B cell (primary cell): ENCODE measurements at regions not wholly inside any gene's neighbourhood (a gene's known extent, or its start where the extent isn't known, plus 50 kb on each side); places are given as distances from the start of the nearest gene placed in this dataset.
"Not testable (repeated sequence)": the region's sequence is repeated elsewhere in the genome, so short reads cannot be mapped to it uniquely, and the experiment has no call there.

Experiments
- ATAC-seq: fragments of 200-7000 bp; cut with Tn5 transposase; one replicate; pipeline ENCODE4 v1.10.0; 2021; ENCODE audit warnings: low read depth, mild to moderate bottlenecking, moderate number of reproducible peaks, moderate library complexity
- CTCF ChIA-PET: fragments of 350-600 bp; sonication (Branson Sonifier 250); formaldehyde crosslinking; loops from one replicate; lab custom pipeline; 2021; ENCODE audit warnings: antibody characterized with exemption, inconsistent platforms; lab: Charles Lee
- POLR2A ChIA-PET: fragments of 350-600 bp; sonication (Branson Sonifier 250); formaldehyde crosslinking; loops from one replicate; lab custom pipeline; 2021; ENCODE audit warnings: antibody characterized with exemption; lab: Charles Lee
- DNase-seq: peaks from one replicate; pipeline ENCODE4 v3.0.0; 2013
- H2AFZ ChIP-seq: 2 replicates; pipeline ENCODE4 v1.6.1; 2012; ENCODE audit warnings: mild to moderate bottlenecking, low read depth, low read length; ENCODE audit not compliant: insufficient read depth, poor library complexity, severe bottlenecking
- H3K27ac ChIP-seq, 2 donors: 1 replicate in 1 of 2; 2 replicates in 1 of 2; pipeline ENCODE4 v1.5.1; 2012 to 2013; ENCODE audit warnings: low read length in 2 of 2, mild to moderate bottlenecking in 2 of 2, moderate library complexity in 1 of 2
- H3K27me3 ChIP-seq, 4 experiments: fragments of 200-600 bp in 1 of 4; sonication (generic) in 1 of 4; replicated peaks in 1 of 4; 1 replicate in 2 of 4; 2 replicates in 2 of 4; pipeline versions ENCODE4 v1.6.1 to v1.7.0; 2013 to 2016; ENCODE audit warnings: low read length in 3 of 4, mild to moderate bottlenecking in 2 of 4, mixed read lengths in 1 of 4, moderate library complexity in 1 of 4; ENCODE audit not compliant: insufficient read depth in 4 of 4, control insufficient read depth in 3 of 4; ENCODE audit errors: control extremely low read depth in 1 of 4
- H3K36me3 ChIP-seq, 2 experiments: replicated peaks in 1 of 2; 1 replicate in 1 of 2; 2 replicates in 1 of 2; pipeline versions ENCODE4 v1.6.1 to v1.7.1; 2013; ENCODE audit warnings: low read length in 1 of 2; ENCODE audit not compliant: insufficient read depth in 2 of 2, control insufficient read depth in 1 of 2; ENCODE audit errors: control extremely low read depth in 1 of 2, extremely low read depth in 1 of 2
- H3K4me1 ChIP-seq, 2 donors: fragments of 200-600 bp in 1 of 2; sonication (generic) in 1 of 2; 1 replicate in 1 of 2; 2 replicates in 1 of 2; pipeline versions ENCODE4 v1.5.1 to v1.6.1; 2013 to 2017; ENCODE audit warnings: low read length in 2 of 2; ENCODE audit not compliant: control insufficient read depth in 2 of 2, insufficient read depth in 2 of 2
- H3K4me2 ChIP-seq: replicated peaks from 2 replicates; pipeline ENCODE3; 2012; ENCODE audit warnings: mild to moderate bottlenecking, low read depth, low read length; ENCODE audit not compliant: poor library complexity, severe bottlenecking
- H3K4me3 ChIP-seq, 5 experiments: fragments of 200-600 bp in 1 of 5; sonication (generic) in 1 of 5; 1 replicate in 3 of 5; 2 replicates in 2 of 5; pipeline versions ENCODE4 v1.5.1 to v1.7.0; 2011 to 2016; ENCODE audit warnings: low read length in 4 of 5, mild to moderate bottlenecking in 4 of 5, low read depth in 2 of 5, control low read depth in 1 of 5, moderate library complexity in 1 of 5; ENCODE audit not compliant: insufficient read depth in 1 of 5; ENCODE audit errors: control extremely low read depth in 1 of 5, extremely low read depth in 1 of 5
- H3K79me2 ChIP-seq: fragments of 200-600 bp; sonication (generic); one replicate; pipeline ENCODE4 v1.6.0; 2016; ENCODE audit warnings: low read length; ENCODE audit not compliant: control insufficient read depth, insufficient read depth
- H3K9ac ChIP-seq: fragments of 200-600 bp; sonication (generic); 2 replicates; pipeline ENCODE4 v1.6.1; 2017; ENCODE audit warnings: mild to moderate bottlenecking, low read length, moderate library complexity
- H3K9me3 ChIP-seq, 3 donors: one replicate each; pipeline versions ENCODE4 v1.6.1 to v1.7.1; 2013; ENCODE audit warnings: low read length in 2 of 3; ENCODE audit not compliant: control insufficient read depth in 2 of 3, insufficient read depth in 1 of 3; ENCODE audit errors: control extremely low read depth in 1 of 3
- H4K20me1 ChIP-seq: 2 replicates; pipeline ENCODE4 v1.6.0; 2012; ENCODE audit warnings: mild to moderate bottlenecking, low read length; ENCODE audit not compliant: insufficient read depth, control insufficient read depth, poor library complexity, severe bottlenecking
- H3K27ac Mint-ChIP-seq: one replicate; pipeline ENCODE4 v1.8.0; 2021; ENCODE audit warnings: mixed read lengths
- H3K27me3 Mint-ChIP-seq: one replicate; pipeline ENCODE4 v1.8.0; 2021; ENCODE audit warnings: mixed read lengths
- H3K4me1 Mint-ChIP-seq: one replicate; pipeline ENCODE4 v1.8.0; 2021; ENCODE audit warnings: mixed read lengths
- H3K4me3 Mint-ChIP-seq: one replicate; pipeline ENCODE4 v1.8.0; 2021; ENCODE audit warnings: mixed read lengths
- H3K9me3 Mint-ChIP-seq: one replicate; pipeline ENCODE4 v1.8.0; 2022; ENCODE audit warnings: mixed read lengths; ENCODE audit not compliant: insufficient read depth
- WGBS: methylation state at CpG from one replicate; pipeline ENCODE4 v1.1.5; 2013; ENCODE audit warnings: missing lambda C conversion rate; ENCODE audit not compliant: insufficient coverage; 5-methylcytosine and 5-hydroxymethylcytosine counted together
- intact Hi-C: fragments of 100-400 bp; cut with micrococcal nuclease; formaldehyde crosslinking; loops from one replicate; pipeline ENCODE4 v1.10.0; 2022

GRCh38 chr1:148402152-148403084, 80.7 kb downstream of the PPIAL4G start:
- H3K79me2 ChIP-seq, H3K27me3 ChIP-seq, CTCF ChIA-PET, H3K36me3 ChIP-seq, H3K9me3 ChIP-seq, H3K9me3 Mint-ChIP-seq, H3K27me3 Mint-ChIP-seq, H4K20me1 ChIP-seq: not testable (repeated sequence)
- DNase-seq = peak; percentile 88
- H3K4me2 ChIP-seq = peak overlapping the region; percentile 68
- WGBS = under 1% methylated on average over 35 of the region's 45 CpGs
- peak overlapping the region; percentile 86 for H3K9ac ChIP-seq
- Mint-ChIP-seq H3K4me1 (peaks cover 26% of the 10 kb centered on the region), H3K4me3 (peak overlapping the region; percentile 99), H3K27ac (peak overlapping the region; percentile 99)
- H2AFZ ChIP-seq = peak overlapping the region; percentile 83
- peak overlapping the region; percentile 89 to 93 for H3K27ac ChIP-seq
- peaks cover 0 to 18% of the 10 kb centered on the region in 2 donors for H3K4me1 ChIP-seq
- POLR2A ChIA-PET = interaction anchor here (0.9 to 1.2 kb wide), 2 partner anchors 13 to 120 kb away, joined by 3 to 7 read pairs; no protein-coding TSS in a partner anchor
- ATAC-seq = peak; percentile 96
- intact Hi-C loops = loop anchor here (1.0 kb wide), 1 partner anchor 14 kb away; no protein-coding TSS in a partner anchor
- H3K4me3 ChIP-seq = peak overlapping the region; percentile 57 to 91 (median 70)

- H3K27ac ChIP-seq, DNase-seq, H4K20me1 ChIP-seq, H3K4me3 ChIP-seq, H3K36me3 ChIP-seq, H3K27me3 ChIP-seq, CTCF ChIA-PET, H3K9me3 ChIP-seq, H3K4me2 ChIP-seq, H3K79me2 ChIP-seq, H3K27me3 Mint-ChIP-seq, intact Hi-C loops, H3K9ac ChIP-seq, H2AFZ ChIP-seq, H3K9me3 Mint-ChIP-seq, POLR2A ChIA-PET, H3K4me3 Mint-ChIP-seq, ATAC-seq: not testable (repeated sequence)
- H3K4me1 ChIP-seq = peaks cover 0 to 17% of the 10 kb centered on the region in 2 donors
- Mint-ChIP-seq H3K4me1 (peaks cover 26% of the 10 kb centered on the region), H3K27ac (peak overlapping the region; percentile 61)
- WGBS = no CpG with 5 or more reads among the region's 1 CpG
These were observed 85.6 kb downstream of the PPIAL4G start for GRCh38 chr1:148397516-148397915.

GRCh38 chr1:148392505-148392904, 90.6 kb downstream of the PPIAL4G start:
- H4K20me1 ChIP-seq, H3K79me2 ChIP-seq, H3K27ac ChIP-seq, H3K9me3 Mint-ChIP-seq, H3K4me3 Mint-ChIP-seq, DNase-seq, ATAC-seq, H3K27ac Mint-ChIP-seq, POLR2A ChIA-PET, intact Hi-C loops, H3K4me2 ChIP-seq, H3K36me3 ChIP-seq, H3K4me3 ChIP-seq, H3K9me3 ChIP-seq, H3K27me3 Mint-ChIP-seq, H3K27me3 ChIP-seq, H3K9ac ChIP-seq, H2AFZ ChIP-seq: not testable (repeated sequence)
- 80% methylated on average over 1 of the region's 2 CpGs for WGBS
- H3K4me1 ChIP-seq = peaks cover 4 to 17% of the 10 kb centered on the region in 2 donors
- CTCF ChIA-PET = interaction anchor here (1.2 kb wide), 1 partner anchor 21 kb away, joined by 4 read pairs; no protein-coding TSS in a partner anchor
- H3K4me1 Mint-ChIP-seq = peaks cover 20% of the 10 kb centered on the region
